T-helper 17 cell (primary cell): ENCODE measurements at regions not wholly inside any gene's neighbourhood (a gene's known extent, or its start where the extent isn't known, plus 50 kb on each side); places are given as distances from the start of the nearest gene placed in this dataset.

Experiments
- ATAC-seq: fragments of 150-1000 bp; cut with Tn5 transposase; 2 replicates; pipeline ENCODE4 v1.10.0; 2021; ENCODE audit warnings: mild to moderate bottlenecking, moderate library complexity
- DNase-seq, 3 donors: peaks; one replicate each; pipeline versions ENCODE4 v3.0.0 to v3.0.0-alpha.2; 2020 to 2021
- H3K9me3 ChIP-seq: one replicate; pipeline ENCODE4 v1.7.0; 2013; ENCODE audit warnings: low read length, mild to moderate bottlenecking; ENCODE audit not compliant: control insufficient read depth, poor library complexity, severe bottlenecking
- H3K27ac Mint-ChIP-seq: one replicate; pipeline ENCODE4 v1.8.0; 2022; ENCODE audit warnings: mild to moderate bottlenecking, moderate library complexity, mixed read lengths
- H3K27me3 Mint-ChIP-seq: one replicate; pipeline ENCODE4 v1.8.0; 2022; ENCODE audit warnings: mixed read lengths
- H3K36me3 Mint-ChIP-seq: one replicate; pipeline ENCODE4 v1.8.0; 2022; ENCODE audit warnings: low read depth, mixed read lengths
- H3K4me1 Mint-ChIP-seq: one replicate; pipeline ENCODE4 v1.8.0; 2022; ENCODE audit warnings: mild to moderate bottlenecking, mixed read lengths
- H3K4me3 Mint-ChIP-seq: one replicate; pipeline ENCODE4 v1.8.0; 2022; ENCODE audit warnings: mild to moderate bottlenecking, moderate library complexity, mixed read lengths

- H3K9me3 ChIP-seq, result no peaks in the 10 kb centered on the region
- Mint-ChIP-seq H3K27ac (no peak overlapping the region), H3K27me3 (peaks cover 15% of the 10 kb centered on the region), H3K4me1 (peaks cover 5% of the 10 kb centered on the region), H3K4me3 (no peak overlapping the region), H3K36me3 (no peaks in the 10 kb centered on the region)
- ATAC-seq (no peak), DNase-seq (no peak)
Measured at GRCh38 chr22:49440931-49441330, 386.7 kb downstream of the BRD1 start.

GRCh38 chr22:49439373-49439772 is 388.3 kb downstream of the BRD1 start:
- Mint-ChIP-seq H3K36me3 (no peaks in the 10 kb centered on the region), H3K4me3 (no peak overlapping the region)
- no peak for DNase-seq

GRCh38 chr22:49437956-49438355 is 389.7 kb downstream of the BRD1 start:
- H3K36me3 Mint-ChIP-seq, result no peaks in the 10 kb centered on the region
- H3K4me3 Mint-ChIP-seq, result no peak overlapping the region
- DNase-seq (no peak), ATAC-seq (no peak)
- H3K27me3 Mint-ChIP-seq, result no peaks in the 10 kb centered on the region
- H3K4me1 Mint-ChIP-seq, result peaks cover 2% of the 10 kb centered on the region
- no peaks in the 10 kb centered on the region for H3K9me3 ChIP-seq
- H3K27ac Mint-ChIP-seq, result no peak overlapping the region

More at GRCh38 chr22:49439373-49439772, 388.3 kb downstream of the BRD1 start:
- peaks cover 2% of the 10 kb centered on the region for H3K4me1 Mint-ChIP-seq
- H3K27me3 Mint-ChIP-seq, result peaks cover 6% of the 10 kb centered on the region
- H3K27ac Mint-ChIP-seq, result no peak overlapping the region
- no peak for ATAC-seq
- no peaks in the 10 kb centered on the region for H3K9me3 ChIP-seq

- no peak overlapping the region for H3K4me3 Mint-ChIP-seq
- H3K27ac Mint-ChIP-seq, result no peak overlapping the region
- no peaks in the 10 kb centered on the region for H3K36me3 Mint-ChIP-seq
- DNase-seq (no peak), ATAC-seq (no peak)
- no peaks in the 10 kb centered on the region for H3K9me3 ChIP-seq
- H3K4me1 Mint-ChIP-seq, result peaks cover 2% of the 10 kb centered on the region
- no peaks in the 10 kb centered on the region for H3K27me3 Mint-ChIP-seq
Measured at GRCh38 chr22:49437356-49437755, 390.3 kb downstream of the BRD1 start.

GRCh38 chr22:49436056-49436455 is 391.6 kb downstream of the BRD1 start:
- H3K27ac Mint-ChIP-seq, result no peak overlapping the region
- no peaks in the 10 kb centered on the region for H3K36me3 Mint-ChIP-seq
- ATAC-seq (no peak), DNase-seq (no peak)
- no peaks in the 10 kb centered on the region for H3K27me3 Mint-ChIP-seq
- no peaks in the 10 kb centered on the region for H3K9me3 ChIP-seq
- no peak overlapping the region for H3K4me3 Mint-ChIP-seq
- peaks cover 2% of the 10 kb centered on the region for H3K4me1 Mint-ChIP-seq

- Mint-ChIP-seq H3K36me3 (no peaks in the 10 kb centered on the region), H3K4me3 (no peak overlapping the region), H3K27ac (no peak overlapping the region), H3K4me1 (peaks cover 2% of the 10 kb centered on the region), H3K27me3 (no peaks in the 10 kb centered on the region)
- H3K9me3 ChIP-seq, result no peaks in the 10 kb centered on the region
- ATAC-seq, result no peak
- no peak for DNase-seq
Measured at GRCh38 chr22:49435596-49435995, 392.1 kb downstream of the BRD1 start.

GRCh38 chr22:49433717-49434611 is 393.7 kb downstream of the BRD1 start:
- no peaks in the 10 kb centered on the region for H3K9me3 ChIP-seq
- Mint-ChIP-seq H3K4me1 (peaks cover 2% of the 10 kb centered on the region), H3K27ac (no peak overlapping the region), H3K27me3 (no peaks in the 10 kb centered on the region), H3K4me3 (no peak overlapping the region), H3K36me3 (no peaks in the 10 kb centered on the region)
- DNase-seq, result no peak
- no peak for ATAC-seq

GRCh38 chr22:49432897-49433443 is 394.7 kb downstream of the BRD1 start:
- H3K9me3 ChIP-seq, result no peaks in the 10 kb centered on the region
- Mint-ChIP-seq H3K4me1 (no peaks in the 10 kb centered on the region), H3K27me3 (no peaks in the 10 kb centered on the region), H3K36me3 (no peaks in the 10 kb centered on the region), H3K27ac (no peak overlapping the region), H3K4me3 (no peak overlapping the region)
- DNase-seq (no peak), ATAC-seq (no peak)

- H3K4me3 Mint-ChIP-seq, result no peak overlapping the region
- ATAC-seq (no peak), DNase-seq (no peak)
Measured at GRCh38 chr22:49432211-49432896, 395.3 kb downstream of the BRD1 start.

GRCh38 chr22:49431551-49431950 is 396.1 kb downstream of the BRD1 start:
- DNase-seq, result no peak
- Mint-ChIP-seq H3K27ac (no peak overlapping the region), H3K36me3 (no peaks in the 10 kb centered on the region), H3K4me1 (no peaks in the 10 kb centered on the region), H3K27me3 (no peaks in the 10 kb centered on the region), H3K4me3 (no peak overlapping the region)
- ATAC-seq, result no peak
- no peaks in the 10 kb centered on the region for H3K9me3 ChIP-seq

More at GRCh38 chr22:49432211-49432896, 395.3 kb downstream of the BRD1 start:
- no peaks in the 10 kb centered on the region for H3K4me1 Mint-ChIP-seq
- H3K27ac Mint-ChIP-seq, result no peak overlapping the region
- H3K36me3 Mint-ChIP-seq, result no peaks in the 10 kb centered on the region
- no peaks in the 10 kb centered on the region for H3K9me3 ChIP-seq
- H3K27me3 Mint-ChIP-seq, result no peaks in the 10 kb centered on the region

GRCh38 chr22:49429066-49429465 is 398.6 kb downstream of the BRD1 start:
- H3K4me1 Mint-ChIP-seq, result no peaks in the 10 kb centered on the region
- ATAC-seq (no peak), DNase-seq (no peak)
- no peaks in the 10 kb centered on the region for H3K27me3 Mint-ChIP-seq
- H3K27ac Mint-ChIP-seq, result no peak overlapping the region
- H3K36me3 Mint-ChIP-seq, result no peaks in the 10 kb centered on the region
- no peaks in the 10 kb centered on the region for H3K9me3 ChIP-seq
- H3K4me3 Mint-ChIP-seq, result no peak overlapping the region

GRCh38 chr22:49427941-49428340 is 399.7 kb downstream of the BRD1 start:
- no peak for DNase-seq
- no peaks in the 10 kb centered on the region for H3K27me3 Mint-ChIP-seq
- ATAC-seq, result no peak
- H3K4me1 Mint-ChIP-seq, result no peaks in the 10 kb centered on the region
- H3K9me3 ChIP-seq, result no peaks in the 10 kb centered on the region
- H3K36me3 Mint-ChIP-seq, result no peaks in the 10 kb centered on the region
- no peak overlapping the region for H3K4me3 Mint-ChIP-seq
- no peak overlapping the region for H3K27ac Mint-ChIP-seq

GRCh38 chr22:49427341-49427740 is 400.3 kb downstream of the BRD1 start:
- Mint-ChIP-seq H3K27me3 (no peaks in the 10 kb centered on the region), H3K36me3 (no peaks in the 10 kb centered on the region), H3K4me1 (no peaks in the 10 kb centered on the region), H3K27ac (no peak overlapping the region), H3K4me3 (no peak overlapping the region)
- H3K9me3 ChIP-seq, result no peaks in the 10 kb centered on the region
- no peak for DNase-seq
- ATAC-seq, result no peak
